ENCODE measurements at regions not wholly inside any gene's neighbourhood (a gene's known extent, or its start where the extent isn't known, plus 50 kb on each side); places are given as distances from the start of the nearest gene placed in this dataset.

GRCh38 chr7:41524876-41525275 lies 178.0 kb downstream of the INHBA start:
- Mint-ChIP-seq H3K9me3 (peaks cover 20% of the 10 kb centered on the region), H3K4me1 (ENCODE audit: low read depth) (no peaks in the 10 kb centered on the region), H3K27me3 (ENCODE audit: low read depth) (no peaks in the 10 kb centered on the region), H3K27ac (no peak overlapping the region), H3K36me3 (ENCODE audit: low read depth) (no peaks in the 10 kb centered on the region), H3K4me3 (no peak overlapping the region)

GRCh38 chr7:41520445-41520844 lies 182.4 kb downstream of the INHBA start:
- peaks cover 26% of the 10 kb centered on the region for H3K9me3 Mint-ChIP-seq
- no peak overlapping the region for H3K27ac Mint-ChIP-seq
- no peaks in the 10 kb centered on the region for H3K4me1 Mint-ChIP-seq (ENCODE audit: low read depth)
- no peaks in the 10 kb centered on the region for H3K27me3 Mint-ChIP-seq (ENCODE audit: low read depth)
- no peak overlapping the region for H3K4me3 Mint-ChIP-seq
- no peaks in the 10 kb centered on the region for H3K36me3 Mint-ChIP-seq (ENCODE audit: low read depth)

GRCh38 chr7:41517771-41518170 lies 185.1 kb downstream of the INHBA start:
- H3K9me3 Mint-ChIP-seq, result peaks cover 12% of the 10 kb centered on the region
- no peaks in the 10 kb centered on the region for H3K4me1 Mint-ChIP-seq (ENCODE audit: low read depth)
- H3K27ac Mint-ChIP-seq, result no peak overlapping the region
- no peak overlapping the region for H3K4me3 Mint-ChIP-seq
- H3K36me3 Mint-ChIP-seq (ENCODE audit: low read depth), result no peaks in the 10 kb centered on the region
- no peaks in the 10 kb centered on the region for H3K27me3 Mint-ChIP-seq (ENCODE audit: low read depth)

GRCh38 chr7:41508755-41509154 lies 194.1 kb downstream of the INHBA start:
- Mint-ChIP-seq H3K4me1 (ENCODE audit: low read depth) (no peaks in the 10 kb centered on the region), H3K4me3 (no peak overlapping the region), H3K27me3 (ENCODE audit: low read depth) (no peaks in the 10 kb centered on the region), H3K27ac (no peak overlapping the region), H3K9me3 (peaks cover 7% of the 10 kb centered on the region), H3K36me3 (ENCODE audit: low read depth) (no peaks in the 10 kb centered on the region)

GRCh38 chr7:41507686-41508268 lies 195.1 kb downstream of the INHBA start:
- H3K4me3 Mint-ChIP-seq, result no peak overlapping the region

GRCh38 chr7:41504214-41504980 lies 198.5 kb downstream of the INHBA start:
- Mint-ChIP-seq H3K9me3 (no peaks in the 10 kb centered on the region), H3K27ac (no peak overlapping the region), H3K27me3 (ENCODE audit: low read depth) (no peaks in the 10 kb centered on the region), H3K36me3 (ENCODE audit: low read depth) (no peaks in the 10 kb centered on the region), H3K4me1 (ENCODE audit: low read depth) (no peaks in the 10 kb centered on the region), H3K4me3 (no peak overlapping the region)

More at GRCh38 chr7:41507686-41508268, 195.1 kb downstream of the INHBA start:
- Mint-ChIP-seq H3K36me3 (ENCODE audit: low read depth) (no peaks in the 10 kb centered on the region), H3K9me3 (peaks cover 7% of the 10 kb centered on the region), H3K4me1 (ENCODE audit: low read depth) (no peaks in the 10 kb centered on the region), H3K27me3 (ENCODE audit: low read depth) (no peaks in the 10 kb centered on the region), H3K27ac (no peak overlapping the region)

GRCh38 chr7:41503438-41503837 lies 199.5 kb downstream of the INHBA start:
- H3K36me3 Mint-ChIP-seq (ENCODE audit: low read depth), result no peaks in the 10 kb centered on the region

GRCh38 chr7:41501466-41501865 lies 201.4 kb downstream of the INHBA start:
- H3K27me3 Mint-ChIP-seq (ENCODE audit: low read depth), result no peaks in the 10 kb centered on the region
- H3K36me3 Mint-ChIP-seq (ENCODE audit: low read depth), result no peaks in the 10 kb centered on the region
- no peaks in the 10 kb centered on the region for H3K9me3 Mint-ChIP-seq
- H3K27ac Mint-ChIP-seq, result no peak overlapping the region
- no peaks in the 10 kb centered on the region for H3K4me1 Mint-ChIP-seq (ENCODE audit: low read depth)
- H3K4me3 Mint-ChIP-seq, result no peak overlapping the region

More at GRCh38 chr7:41503438-41503837, 199.5 kb downstream of the INHBA start:
- Mint-ChIP-seq H3K4me3 (no peak overlapping the region), H3K4me1 (ENCODE audit: low read depth) (no peaks in the 10 kb centered on the region), H3K27ac (no peak overlapping the region), H3K27me3 (ENCODE audit: low read depth) (no peaks in the 10 kb centered on the region), H3K9me3 (no peaks in the 10 kb centered on the region)

GRCh38 chr7:41501006-41501405 lies 201.9 kb downstream of the INHBA start:
- no peak overlapping the region for H3K27ac Mint-ChIP-seq
- H3K4me3 Mint-ChIP-seq, result no peak overlapping the region
- H3K36me3 Mint-ChIP-seq (ENCODE audit: low read depth), result no peaks in the 10 kb centered on the region
- no peaks in the 10 kb centered on the region for H3K9me3 Mint-ChIP-seq
- H3K4me1 Mint-ChIP-seq (ENCODE audit: low read depth), result no peaks in the 10 kb centered on the region
- H3K27me3 Mint-ChIP-seq (ENCODE audit: low read depth), result no peaks in the 10 kb centered on the region

- Mint-ChIP-seq H3K9me3 (no peaks in the 10 kb centered on the region), H3K27me3 (ENCODE audit: low read depth) (no peaks in the 10 kb centered on the region), H3K36me3 (ENCODE audit: low read depth) (no peaks in the 10 kb centered on the region), H3K4me3 (no peak overlapping the region), H3K4me1 (ENCODE audit: low read depth) (no peaks in the 10 kb centered on the region), H3K27ac (no peak overlapping the region)
Measured at GRCh38 chr7:41492603-41493002, 210.3 kb downstream of the INHBA start.

GRCh38 chr7:41491883-41492471 lies 210.9 kb downstream of the INHBA start:
- Mint-ChIP-seq H3K36me3 (ENCODE audit: low read depth) (no peaks in the 10 kb centered on the region), H3K4me1 (ENCODE audit: low read depth) (no peaks in the 10 kb centered on the region), H3K27me3 (ENCODE audit: low read depth) (no peaks in the 10 kb centered on the region)

GRCh38 chr7:41491308-41491707 lies 211.6 kb downstream of the INHBA start:
- Mint-ChIP-seq H3K4me1 (ENCODE audit: low read depth) (no peaks in the 10 kb centered on the region), H3K4me3 (no peak overlapping the region), H3K27ac (no peak overlapping the region), H3K27me3 (ENCODE audit: low read depth) (no peaks in the 10 kb centered on the region), H3K36me3 (ENCODE audit: low read depth) (no peaks in the 10 kb centered on the region), H3K9me3 (no peaks in the 10 kb centered on the region)

More at GRCh38 chr7:41491883-41492471, 210.9 kb downstream of the INHBA start:
- H3K27ac Mint-ChIP-seq, result no peak overlapping the region
- H3K9me3 Mint-ChIP-seq, result no peaks in the 10 kb centered on the region
- no peak overlapping the region for H3K4me3 Mint-ChIP-seq

- H3K4me1 Mint-ChIP-seq (ENCODE audit: low read depth), result no peaks in the 10 kb centered on the region
- no peak overlapping the region for H3K27ac Mint-ChIP-seq
- H3K4me3 Mint-ChIP-seq, result no peak overlapping the region
- no peaks in the 10 kb centered on the region for H3K9me3 Mint-ChIP-seq
- H3K27me3 Mint-ChIP-seq (ENCODE audit: low read depth), result no peaks in the 10 kb centered on the region
- no peaks in the 10 kb centered on the region for H3K36me3 Mint-ChIP-seq (ENCODE audit: low read depth)
Measured at GRCh38 chr7:41489885-41490284, 213.0 kb downstream of the INHBA start.

GRCh38 chr7:41487229-41487940 lies 215.5 kb downstream of the INHBA start:
- Mint-ChIP-seq H3K4me1 (ENCODE audit: low read depth) (no peaks in the 10 kb centered on the region), H3K27me3 (ENCODE audit: low read depth) (no peaks in the 10 kb centered on the region), H3K4me3 (no peak overlapping the region), H3K27ac (no peak overlapping the region), H3K9me3 (no peaks in the 10 kb centered on the region), H3K36me3 (ENCODE audit: low read depth) (no peaks in the 10 kb centered on the region)
